HFFc6 (cell line): ENCODE measurements at regions not wholly inside any gene's neighbourhood (a gene's known extent, or its start where the extent isn't known, plus 50 kb on each side); places are given as distances from the start of the nearest gene placed in this dataset.

Experiments
- DNase-seq: peaks from one replicate; pipeline ENCODE4 v3.0.0-alpha.2; 2018
- H3K27ac Mint-ChIP-seq: 2 replicates; pipeline ENCODE4 v1.8.0; 2020; ENCODE audit warnings: mild to moderate bottlenecking, mixed read lengths
- H3K27me3 Mint-ChIP-seq: 2 replicates; pipeline ENCODE4 v1.8.0; 2021; ENCODE audit warnings: mild to moderate bottlenecking, moderate library complexity, mixed read lengths; ENCODE audit not compliant: insufficient read depth
- H3K36me3 Mint-ChIP-seq: 2 replicates; pipeline ENCODE4 v1.8.0; 2021; ENCODE audit warnings: low read depth, mixed read lengths
- H3K4me1 Mint-ChIP-seq: 2 replicates; pipeline ENCODE4 v1.8.0; 2020; ENCODE audit warnings: low read depth, mixed read lengths
- H3K4me3 Mint-ChIP-seq: 2 replicates; pipeline ENCODE4 v1.8.0; 2020; ENCODE audit warnings: mild to moderate bottlenecking, moderate library complexity, mixed read lengths
- H3K9me3 Mint-ChIP-seq: 2 replicates; pipeline ENCODE4 v1.8.0; 2020; ENCODE audit warnings: mild to moderate bottlenecking, mixed read lengths
- CTCF ChIP-seq: fragments of 200-600 bp; sonication (generic); IDR thresholded peaks from 2 replicates; pipeline ENCODE4 v1.5.0; 2021; ENCODE audit warnings: antibody characterized with exemption, mild to moderate bottlenecking

- TF ChIP-seq CTCF = no peak
- Mint-ChIP-seq H3K27ac (no peak overlapping the region), H3K4me1 (no peaks in the 10 kb centered on the region), H3K4me3 (no peak overlapping the region), H3K9me3 (peaks cover 37% of the 10 kb centered on the region), H3K27me3 (peaks cover 2% of the 10 kb centered on the region; the same call in 1 of the 2 replicates), H3K36me3 (no peaks in the 10 kb centered on the region)
- no peak for DNase-seq
Observed at GRCh38 chr7:38002689-38003088, 82.2 kb downstream of the EPDR1 start.

- no peak for TF ChIP-seq CTCF
- Mint-ChIP-seq H3K4me1 (no peaks in the 10 kb centered on the region), H3K27me3 (peaks cover 2% of the 10 kb centered on the region), H3K27ac (no peak overlapping the region), H3K9me3 (peaks cover 62% of the 10 kb centered on the region), H3K36me3 (no peaks in the 10 kb centered on the region), H3K4me3 (no peak overlapping the region)
- DNase-seq = no peak
Observed at GRCh38 chr7:38006559-38006958, 86.1 kb downstream of the EPDR1 start.

- peaks cover 2% of the 10 kb centered on the region for H3K27me3 Mint-ChIP-seq
- H3K27ac Mint-ChIP-seq = no peak overlapping the region
- no peaks in the 10 kb centered on the region for H3K4me1 Mint-ChIP-seq
Observed at GRCh38 chr7:38007096-38007495, 86.7 kb downstream of the EPDR1 start.

GRCh38 chr7:38013246-38013645, 92.8 kb downstream of the EPDR1 start:
- DNase-seq = no peak
- Mint-ChIP-seq H3K4me3 (no peak overlapping the region), H3K27ac (no peak overlapping the region), H3K9me3 (peaks cover 51% of the 10 kb centered on the region), H3K27me3 (no peaks in the 10 kb centered on the region; the same call in 1 of the 2 replicates), H3K36me3 (no peaks in the 10 kb centered on the region), H3K4me1 (no peaks in the 10 kb centered on the region)
- TF ChIP-seq CTCF = no peak

More at GRCh38 chr7:38007096-38007495, 86.7 kb downstream of the EPDR1 start:
- no peak for TF ChIP-seq CTCF
- DNase-seq = no peak
- Mint-ChIP-seq H3K36me3 (no peaks in the 10 kb centered on the region), H3K9me3 (peaks cover 56% of the 10 kb centered on the region), H3K4me3 (no peak overlapping the region)

GRCh38 chr7:38016567-38016966, 96.1 kb downstream of the EPDR1 start:
- no peaks in the 10 kb centered on the region for H3K27me3 Mint-ChIP-seq
- no peak overlapping the region for H3K4me3 Mint-ChIP-seq
- H3K9me3 Mint-ChIP-seq = peaks cover 39% of the 10 kb centered on the region
- TF ChIP-seq CTCF = no peak
- no peaks in the 10 kb centered on the region for H3K36me3 Mint-ChIP-seq
- DNase-seq = no peak
- no peaks in the 10 kb centered on the region for H3K4me1 Mint-ChIP-seq
- H3K27ac Mint-ChIP-seq = no peak overlapping the region

- Mint-ChIP-seq H3K27me3 (no peaks in the 10 kb centered on the region), H3K4me3 (no peak overlapping the region), H3K36me3 (no peaks in the 10 kb centered on the region), H3K4me1 (no peaks in the 10 kb centered on the region), H3K27ac (no peak overlapping the region), H3K9me3 (peaks cover 46% of the 10 kb centered on the region)
- DNase-seq = no peak
- TF ChIP-seq CTCF = no peak
Observed at GRCh38 chr7:38017320-38017719, 96.9 kb downstream of the EPDR1 start.
